Stimulated activated naive B cell treated with anti-CD40 and anti-IgM and Interleukin-4, amounts not matched to agents 10 μg/mL and 1 μg/mL and 100 μg/mL, for 72 hours (primary cell): ENCODE measurements at regions not wholly inside any gene's neighbourhood (a gene's known extent, or its start where the extent isn't known, plus 50 kb on each side); places are given as distances from the start of the nearest gene placed in this dataset.
"Not testable (repeated sequence)": the region's sequence is repeated elsewhere in the genome, so short reads cannot be mapped to it uniquely, and the experiment has no call there.

ENCODE experiments used
- ATAC-seq, 2 donors: fragments of 150-1000 bp; cut with Tn5 transposase; replicated peaks; 2 replicates each; pipeline ENCODE4 v1.10.0; 2021; ENCODE audit warnings: moderate library complexity in 1 of 2
- DNase-seq: peaks from one replicate; pipeline ENCODE4 v3.0.0; 2021
- H3K27ac Mint-ChIP-seq: one replicate; pipeline ENCODE4 v1.8.0; 2022; ENCODE audit warnings: mild to moderate bottlenecking, mixed read lengths
- H3K27me3 Mint-ChIP-seq, 2 donors: one replicate each; pipeline ENCODE4 v1.8.0; 2022; ENCODE audit warnings: mixed read lengths in 2 of 2
- H3K36me3 Mint-ChIP-seq, 2 donors: one replicate each; pipeline ENCODE4 v1.8.0; 2022; ENCODE audit warnings: mixed read lengths in 2 of 2, mild to moderate bottlenecking in 1 of 2
- H3K4me1 Mint-ChIP-seq, 2 donors: one replicate each; pipeline ENCODE4 v1.8.0; 2022; ENCODE audit warnings: mixed read lengths in 2 of 2, mild to moderate bottlenecking in 1 of 2
- H3K4me3 Mint-ChIP-seq, 2 donors: one replicate each; pipeline ENCODE4 v1.8.0; 2022; ENCODE audit warnings: mild to moderate bottlenecking in 2 of 2, mixed read lengths in 2 of 2, moderate library complexity in 1 of 2
- H3K9me3 Mint-ChIP-seq, 2 donors: one replicate each; pipeline ENCODE4 v1.8.0; 2022; ENCODE audit warnings: mixed read lengths in 2 of 2, mild to moderate bottlenecking in 1 of 2

- Mint-ChIP-seq H3K27me3 (no peaks in the 10 kb centered on the region), H3K4me1 (no peaks in the 10 kb centered on the region), H3K4me3 (no peak overlapping the region), H3K9me3 (peaks cover 0 to 11% of the 10 kb centered on the region in 2 donors), H3K36me3 (peaks cover 0 to 1% of the 10 kb centered on the region in 2 donors), H3K27ac (no peak overlapping the region)
- ATAC-seq (no peak), DNase-seq (no peak)
Observed at GRCh38 chr4:23959396-23960148, 69.7 kb upstream of the PPARGC1A start.

GRCh38 chr4:23958749-23959148, 68.9 kb upstream of the PPARGC1A start:
- Mint-ChIP-seq H3K4me1 (no peaks in the 10 kb centered on the region), H3K4me3 (no peak overlapping the region), H3K36me3 (peaks cover 0 to 1% of the 10 kb centered on the region in 2 donors), H3K9me3 (peaks cover 0 to 11% of the 10 kb centered on the region in 2 donors), H3K27me3 (no peaks in the 10 kb centered on the region), H3K27ac (no peak overlapping the region)
- ATAC-seq (no peak), DNase-seq (no peak)

GRCh38 chr4:23957465-23957864, 67.6 kb upstream of the PPARGC1A start:
- Mint-ChIP-seq H3K4me3 (no peak overlapping the region), H3K4me1 (no peaks in the 10 kb centered on the region), H3K36me3 (peaks cover 0 to 1% of the 10 kb centered on the region in 2 donors), H3K9me3 (peaks cover 0 to 9% of the 10 kb centered on the region in 2 donors), H3K27me3 (no peaks in the 10 kb centered on the region), H3K27ac (no peak overlapping the region)
- no peak for DNase-seq
- ATAC-seq = no peak

GRCh38 chr4:23956601-23957364, 66.9 kb upstream of the PPARGC1A start:
- Mint-ChIP-seq H3K36me3 (peaks cover 0 to 1% of the 10 kb centered on the region in 2 donors), H3K27ac (no peak overlapping the region), H3K4me1 (no peaks in the 10 kb centered on the region), H3K27me3 (no peaks in the 10 kb centered on the region), H3K9me3 (peaks cover 2 to 10% of the 10 kb centered on the region in 2 donors), H3K4me3 (no peak overlapping the region)
- DNase-seq (no peak), ATAC-seq (no peak)

- Mint-ChIP-seq H3K4me1 (no peaks in the 10 kb centered on the region), H3K36me3 (no peaks in the 10 kb centered on the region), H3K27me3 (no peaks in the 10 kb centered on the region), H3K4me3 (no peak overlapping the region), H3K27ac (no peak overlapping the region), H3K9me3 (peaks cover 4 to 9% of the 10 kb centered on the region in 2 donors)
- no peak for DNase-seq
- ATAC-seq = peak in 1 of 2 donors; percentile 39
Observed at GRCh38 chr4:23952258-23952657, 62.4 kb upstream of the PPARGC1A start.

GRCh38 chr4:23947826-23948225, 58.0 kb upstream of the PPARGC1A start:
- no peaks in the 10 kb centered on the region for H3K36me3 Mint-ChIP-seq
- no peaks in the 10 kb centered on the region for H3K4me1 Mint-ChIP-seq
- no peak for ATAC-seq
- no peak overlapping the region for H3K4me3 Mint-ChIP-seq
- DNase-seq = no peak
- no peak overlapping the region for H3K27ac Mint-ChIP-seq
- H3K27me3 Mint-ChIP-seq = no peaks in the 10 kb centered on the region
- H3K9me3 Mint-ChIP-seq = peaks cover 3 to 4% of the 10 kb centered on the region in 2 donors

- H3K9me3 Mint-ChIP-seq = peaks cover 0 to 1% of the 10 kb centered on the region in 2 donors
- H3K27ac Mint-ChIP-seq = no peak overlapping the region
- no peak for ATAC-seq
- no peaks in the 10 kb centered on the region for H3K36me3 Mint-ChIP-seq
- H3K27me3 Mint-ChIP-seq = no peaks in the 10 kb centered on the region
- H3K4me1 Mint-ChIP-seq = no peaks in the 10 kb centered on the region
- H3K4me3 Mint-ChIP-seq = no peak overlapping the region
- no peak for DNase-seq
Observed at GRCh38 chr4:23946299-23946698, 56.5 kb upstream of the PPARGC1A start.

- no peaks in the 10 kb centered on the region for H3K4me1 Mint-ChIP-seq
- no peak overlapping the region for H3K27ac Mint-ChIP-seq
- H3K27me3 Mint-ChIP-seq = no peaks in the 10 kb centered on the region
- peaks cover 0 to 1% of the 10 kb centered on the region in 2 donors for H3K9me3 Mint-ChIP-seq
- no peaks in the 10 kb centered on the region for H3K36me3 Mint-ChIP-seq
- DNase-seq = no peak
- no peak for ATAC-seq
- H3K4me3 Mint-ChIP-seq = no peak overlapping the region
Observed at GRCh38 chr4:23945451-23946017, 55.7 kb upstream of the PPARGC1A start.

- H3K4me1 Mint-ChIP-seq, H3K27ac Mint-ChIP-seq, H3K27me3 Mint-ChIP-seq, DNase-seq, H3K4me3 Mint-ChIP-seq, H3K36me3 Mint-ChIP-seq, ATAC-seq, H3K9me3 Mint-ChIP-seq: not testable (repeated sequence)
Observed at GRCh38 chr4:23944556-23944955, 54.7 kb upstream of the PPARGC1A start.

GRCh38 chr4:23943478-23943877, 53.6 kb upstream of the PPARGC1A start:
- Mint-ChIP-seq H3K9me3 (peaks cover 0 to 3% of the 10 kb centered on the region in 2 donors), H3K36me3 (no peaks in the 10 kb centered on the region), H3K27me3 (no peaks in the 10 kb centered on the region), H3K27ac (no peak overlapping the region), H3K4me1 (no peaks in the 10 kb centered on the region), H3K4me3 (no peak overlapping the region)
- DNase-seq (no peak), ATAC-seq (no peak)

GRCh38 chr4:23942471-23942870, 52.6 kb upstream of the PPARGC1A start:
- ATAC-seq = no peak
- H3K27me3 Mint-ChIP-seq = no peaks in the 10 kb centered on the region
- no peaks in the 10 kb centered on the region for H3K4me1 Mint-ChIP-seq
- no peaks in the 10 kb centered on the region for H3K36me3 Mint-ChIP-seq
- H3K9me3 Mint-ChIP-seq = peaks cover 0 to 4% of the 10 kb centered on the region in 2 donors
- H3K27ac Mint-ChIP-seq = no peak overlapping the region
- DNase-seq = no peak
- no peak overlapping the region for H3K4me3 Mint-ChIP-seq
